GM18858 (cell line): ENCODE measurements at regions not wholly inside any gene's neighbourhood (a gene's known extent, or its start where the extent isn't known, plus 50 kb on each side); places are given as distances from the start of the nearest gene placed in this dataset.
"Not testable (repeated sequence)": the region's sequence is repeated elsewhere in the genome, so short reads cannot be mapped to it uniquely, and the experiment has no call there.

Source experiments
- ATAC-seq: cut with Tn5 transposase; IDR thresholded peaks from one replicate; pipeline ENCODE4 v1.9.1; 2021; ENCODE audit not compliant: unreplicated experiment

GRCh38 chr6:130700397-130700796 lies 126.8 kb upstream of the SMLR1 start:
- no peak for ATAC-seq

DNA sequence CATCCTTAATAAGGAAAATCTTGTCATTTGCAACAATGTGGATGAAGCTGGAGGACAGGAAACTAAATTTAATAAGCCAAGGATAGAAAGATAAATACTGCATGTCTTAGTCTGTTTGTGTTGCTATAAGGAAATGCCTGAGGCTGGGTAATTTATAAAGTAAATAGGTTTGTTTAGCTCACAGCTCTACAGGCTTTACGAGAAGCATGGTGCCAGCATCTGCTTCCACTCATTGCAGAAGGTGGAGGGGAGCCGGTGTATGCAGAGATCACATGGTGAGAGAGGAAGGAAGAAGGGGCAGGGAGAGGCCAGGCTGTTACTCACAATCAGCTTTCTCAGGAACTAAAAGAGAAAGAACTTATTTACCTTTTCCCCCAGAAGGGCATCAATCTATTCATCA lies 118.9 kb upstream of the SMLR1 start:
- ATAC-seq = no peak

DNA sequence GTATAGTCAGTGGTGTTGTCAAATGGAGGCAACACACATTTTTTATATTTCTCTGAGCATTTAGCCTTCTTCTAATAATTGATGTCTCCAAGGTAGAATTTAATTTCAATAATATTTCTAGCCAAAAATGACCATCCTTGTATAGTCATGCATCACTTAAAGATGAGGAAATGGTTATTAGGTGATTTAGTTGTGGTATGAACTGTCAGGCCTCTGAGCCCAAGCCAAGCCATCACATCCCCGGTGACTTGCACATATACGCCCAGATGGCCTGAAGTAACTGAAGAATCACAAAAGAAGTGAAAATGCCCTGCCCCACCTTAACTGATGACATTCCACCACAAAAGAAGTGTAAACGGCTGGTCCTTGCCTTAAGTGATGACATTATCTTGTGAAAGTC lies 115.6 kb upstream of the SMLR1 start:
- not testable (repeated sequence) for ATAC-seq

DNA sequence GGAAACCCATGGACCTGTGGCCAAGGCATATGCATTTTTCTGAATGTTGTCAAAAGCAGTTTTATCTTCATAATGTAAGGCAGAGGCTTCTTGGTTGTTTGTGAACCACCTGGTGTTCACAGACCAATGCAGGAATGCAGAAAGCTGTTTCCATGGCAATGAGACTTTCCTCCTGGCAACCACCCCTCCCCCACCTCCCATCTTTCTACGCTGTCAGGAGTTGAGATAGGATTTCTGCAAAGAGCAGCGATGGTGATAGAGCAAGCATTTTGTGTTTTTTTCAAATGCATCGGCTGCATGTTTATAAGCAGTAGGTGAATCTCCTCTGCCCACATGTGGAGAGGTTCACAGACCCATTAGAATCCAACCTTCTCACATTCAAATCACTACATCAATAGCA lies 114.1 kb upstream of the SMLR1 start:
- no peak for ATAC-seq

GRCh38 chr6:130715058-130715457 lies 112.1 kb upstream of the SMLR1 start:
- ATAC-seq = no peak

DNA sequence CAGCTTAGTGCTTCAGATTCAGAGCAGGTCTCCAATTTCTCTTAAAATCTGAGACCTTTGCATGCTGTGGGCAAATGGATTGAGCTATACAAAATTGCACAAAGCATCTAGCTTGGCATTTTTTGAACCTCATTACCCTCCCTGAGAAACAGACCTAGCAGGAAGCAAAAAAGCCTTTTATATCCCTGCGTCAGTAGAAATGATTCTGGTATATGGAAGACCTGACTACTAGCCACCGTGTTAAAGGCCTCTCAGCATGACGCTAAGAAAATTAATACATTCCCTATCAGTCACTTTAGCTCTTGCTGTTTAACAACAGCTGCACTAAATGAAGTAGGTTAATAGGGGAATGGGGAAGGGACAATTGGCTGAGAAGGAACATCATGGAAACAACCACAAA lies 110.7 kb upstream of the SMLR1 start:
- no peak for ATAC-seq

DNA sequence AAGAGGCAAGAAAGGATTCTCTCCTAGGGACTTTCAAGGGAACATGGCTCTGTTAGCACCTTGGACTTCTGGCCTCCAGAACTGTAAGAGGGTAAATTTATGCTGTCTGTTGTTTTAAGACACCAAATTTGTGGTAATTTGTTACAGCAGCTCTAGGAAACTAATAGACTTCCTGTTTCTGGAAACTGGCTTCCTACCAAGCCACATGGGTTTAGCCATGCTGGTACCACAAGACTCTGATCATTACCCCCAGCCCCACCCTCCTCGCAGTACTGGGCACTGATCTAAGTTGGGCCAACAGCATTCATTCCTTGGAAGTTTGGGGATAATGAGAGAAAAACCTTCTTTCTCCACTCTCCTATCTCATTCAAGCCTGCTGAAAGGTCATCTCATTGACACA lies 109.5 kb upstream of the SMLR1 start:
- no peak for ATAC-seq

DNA sequence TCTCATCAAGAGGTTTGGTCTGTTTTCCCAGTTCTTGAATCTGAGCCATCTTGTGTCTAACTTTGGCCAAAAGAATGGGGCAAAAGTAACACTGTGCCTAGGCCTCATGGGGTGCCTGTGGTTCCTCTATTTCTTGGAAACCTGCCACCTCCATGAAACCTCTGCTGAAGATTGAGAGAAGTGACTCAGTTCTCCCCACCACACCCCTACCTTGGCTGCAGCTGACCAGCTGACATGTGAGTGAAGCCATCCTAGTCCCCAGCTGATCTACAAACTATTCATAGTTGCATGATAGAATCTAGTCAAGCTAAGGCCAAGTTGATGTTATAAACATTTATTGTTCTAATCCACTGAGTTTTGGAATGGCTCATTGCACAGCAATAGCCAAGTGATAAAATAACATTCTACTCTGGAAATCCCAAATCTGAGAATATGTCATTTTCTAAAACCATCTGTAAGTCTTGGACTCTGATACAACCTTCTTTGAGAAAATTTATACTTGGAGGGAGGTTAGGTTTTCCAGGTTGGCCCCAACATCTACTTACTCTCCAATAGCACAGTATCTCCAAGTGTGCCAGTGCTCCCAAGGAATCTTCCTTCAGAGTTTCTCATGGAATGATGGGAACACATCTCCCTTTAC lies 107.0 kb upstream of the SMLR1 start:
- no peak for ATAC-seq

- ATAC-seq = no peak
Measured at GRCh38 chr6:130724089-130724488, 103.1 kb upstream of the SMLR1 start.

DNA sequence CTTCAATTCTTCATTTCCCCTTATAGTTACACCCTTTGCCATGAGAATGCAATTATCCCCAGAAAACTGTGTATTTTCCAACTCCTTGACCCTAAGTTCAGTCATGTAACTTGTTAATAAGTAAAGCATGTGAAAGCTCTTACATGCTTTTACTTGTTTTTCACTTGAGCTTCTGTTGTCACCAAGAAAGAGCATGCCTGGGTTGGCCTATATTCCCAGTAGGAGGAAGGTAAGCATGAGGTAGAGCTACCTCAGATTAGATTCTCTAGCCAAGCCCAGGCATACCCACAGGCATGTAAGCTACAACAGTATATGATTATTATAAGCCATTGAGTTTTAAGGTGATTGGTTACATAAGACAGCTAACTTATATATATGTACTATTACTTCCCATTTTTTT lies 101.7 kb upstream of the SMLR1 start:
- ATAC-seq = no peak

DNA sequence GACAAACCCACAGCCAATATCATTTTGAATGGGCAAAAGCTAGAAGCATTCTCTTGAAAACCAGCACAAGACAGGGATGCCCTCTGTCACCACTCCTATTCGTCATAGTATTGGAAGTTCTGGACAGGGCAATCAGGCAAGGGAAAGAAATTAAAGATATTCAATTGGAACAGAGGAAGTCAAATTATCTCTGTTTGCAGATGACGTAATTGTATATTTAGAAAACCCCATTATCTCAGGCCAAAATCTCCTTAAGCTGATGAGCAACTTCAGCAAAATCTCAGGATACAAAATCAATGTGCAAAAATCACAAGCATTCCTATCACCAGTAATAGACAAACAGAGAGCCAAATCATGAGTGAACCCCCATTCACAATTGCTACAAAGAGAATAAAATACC lies 99.1 kb upstream of the SMLR1 start:
- not testable (repeated sequence) for ATAC-seq

GRCh38 chr6:130730600-130730999 lies 96.6 kb upstream of the SMLR1 start:
- no peak for ATAC-seq

DNA sequence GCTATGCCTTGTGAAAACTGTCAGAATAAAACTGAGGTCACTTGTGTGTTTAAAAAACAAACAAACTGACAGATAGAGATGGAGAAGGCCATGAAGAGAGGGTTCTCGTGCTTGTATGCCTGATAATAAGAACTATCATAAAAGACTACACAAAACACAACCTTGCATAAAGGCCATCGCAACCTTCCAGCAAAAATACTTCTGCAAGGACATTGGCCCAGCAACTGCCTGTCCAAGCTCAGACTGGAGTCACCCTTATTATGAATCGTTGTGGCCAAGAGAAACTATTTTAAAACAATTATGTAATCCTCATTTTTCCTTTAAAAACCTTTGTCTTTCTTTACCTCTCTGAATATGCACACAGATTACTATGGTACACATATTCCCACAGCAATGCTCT lies 93.0 kb upstream of the SMLR1 start:
- ATAC-seq = no peak

- ATAC-seq = no peak
Measured at GRCh38 chr6:130740308-130740707, 86.9 kb upstream of the SMLR1 start.

- no peak for ATAC-seq
Measured at GRCh38 chr6:130742131-130742681, 85.0 kb upstream of the SMLR1 start.

DNA sequence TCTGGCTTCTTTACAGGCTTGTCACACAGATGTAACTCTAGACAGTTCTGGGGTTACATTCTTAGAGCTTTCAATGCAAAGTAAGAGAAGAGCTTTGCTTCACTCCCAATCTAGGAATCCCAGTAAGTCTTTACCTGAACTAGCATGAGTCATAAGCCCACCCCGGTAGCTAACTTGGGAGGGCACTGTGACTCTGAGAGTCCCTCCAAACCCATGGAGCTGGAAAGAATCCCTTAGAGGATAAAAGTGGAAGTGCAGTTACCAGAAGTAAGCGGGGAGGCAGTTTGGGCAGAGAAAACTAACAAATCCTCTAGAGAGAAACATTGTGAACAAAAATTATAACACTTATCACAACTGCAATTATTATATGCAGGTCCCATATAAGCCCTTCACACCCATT lies 84.0 kb upstream of the SMLR1 start:
- ATAC-seq = no peak

DNA sequence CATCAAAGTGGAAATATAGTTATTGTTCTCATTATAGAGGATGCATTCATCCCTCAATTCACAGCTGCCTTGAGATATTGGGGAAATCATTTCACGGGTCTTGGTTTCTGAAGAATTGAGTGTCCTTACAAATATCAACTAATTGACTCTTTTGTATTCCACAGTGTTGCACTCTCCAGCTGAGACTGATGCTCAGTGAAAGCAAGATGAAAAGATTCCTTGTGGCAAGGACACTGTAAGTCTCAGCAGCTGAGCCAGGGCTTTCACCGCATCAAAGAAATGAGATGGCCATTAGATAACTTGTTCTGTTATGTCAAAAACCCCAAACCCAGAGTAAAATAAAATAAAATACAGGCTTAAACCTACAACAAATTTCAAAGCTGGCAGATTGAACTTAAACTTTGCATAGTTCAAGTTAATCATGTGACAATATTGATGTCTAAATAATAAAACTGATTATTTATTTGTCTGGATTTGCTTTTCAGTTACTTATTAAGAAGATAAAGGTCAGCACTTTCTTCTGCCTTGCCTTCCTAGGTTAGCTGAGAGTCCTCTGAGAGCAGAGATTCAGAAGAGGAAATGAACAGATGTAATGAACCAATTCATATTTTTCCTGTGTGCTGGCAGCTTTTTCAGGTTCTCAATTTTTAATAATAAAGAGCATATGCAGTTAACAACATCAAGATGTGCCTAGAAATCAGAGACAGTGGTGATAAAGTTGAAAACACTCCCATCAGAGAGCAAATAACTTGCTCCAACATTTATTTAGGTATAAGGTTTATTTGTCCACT lies 82.4 kb upstream of the SMLR1 start:
- no peak for ATAC-seq

- no peak for ATAC-seq
Measured at GRCh38 chr6:130748041-130748440, 79.2 kb upstream of the SMLR1 start.

DNA sequence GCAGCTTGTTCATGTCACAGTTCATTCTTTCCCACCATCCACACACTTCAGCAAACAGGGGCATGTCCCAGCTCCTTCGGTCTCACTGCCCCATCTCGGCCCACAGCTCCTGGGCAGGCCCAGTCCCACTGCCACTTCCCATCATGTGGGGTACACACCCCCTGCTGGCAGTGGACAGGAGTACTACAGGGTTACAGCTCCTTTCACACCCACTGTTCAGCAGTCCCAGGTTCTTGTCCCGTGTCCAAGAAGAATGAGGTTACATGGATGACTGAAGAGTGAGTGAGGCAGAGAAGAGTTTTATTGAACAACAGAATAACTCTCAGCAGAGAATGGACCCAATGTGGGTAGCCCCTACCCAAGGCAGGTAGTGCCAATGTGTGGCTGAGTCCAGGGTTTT lies 77.8 kb upstream of the SMLR1 start:
- no peak for ATAC-seq

- no peak for ATAC-seq
Measured at GRCh38 chr6:130752267-130752666, 74.9 kb upstream of the SMLR1 start.

DNA sequence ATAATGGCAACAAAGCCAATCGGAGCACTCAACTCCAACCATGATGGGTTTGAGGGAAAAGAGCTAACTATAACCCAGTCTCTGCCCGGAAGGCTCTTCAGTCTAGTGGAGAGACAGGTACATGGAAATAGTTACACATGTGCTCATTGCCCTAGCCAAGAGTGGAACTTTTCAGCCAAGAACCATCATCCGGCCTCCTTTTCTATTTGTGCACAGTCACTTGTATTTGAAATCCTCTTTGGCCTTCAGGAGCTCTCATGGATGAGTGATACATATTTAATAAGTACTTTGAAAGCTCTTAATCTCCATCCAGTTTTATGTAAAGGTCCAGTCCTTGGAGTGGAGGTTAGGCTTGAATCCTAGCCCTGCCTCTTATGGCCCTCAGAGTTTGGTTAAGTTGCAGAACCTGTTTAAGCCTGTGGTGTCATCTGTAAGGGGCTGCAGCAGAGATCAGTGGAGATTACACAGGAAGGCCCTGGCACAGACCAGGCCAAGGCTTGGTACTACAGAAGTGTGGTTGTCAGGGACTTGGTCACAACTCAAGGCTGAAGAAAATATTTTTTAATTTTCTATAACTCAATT lies 72.3 kb upstream of the SMLR1 start:
- ATAC-seq = no peak

DNA sequence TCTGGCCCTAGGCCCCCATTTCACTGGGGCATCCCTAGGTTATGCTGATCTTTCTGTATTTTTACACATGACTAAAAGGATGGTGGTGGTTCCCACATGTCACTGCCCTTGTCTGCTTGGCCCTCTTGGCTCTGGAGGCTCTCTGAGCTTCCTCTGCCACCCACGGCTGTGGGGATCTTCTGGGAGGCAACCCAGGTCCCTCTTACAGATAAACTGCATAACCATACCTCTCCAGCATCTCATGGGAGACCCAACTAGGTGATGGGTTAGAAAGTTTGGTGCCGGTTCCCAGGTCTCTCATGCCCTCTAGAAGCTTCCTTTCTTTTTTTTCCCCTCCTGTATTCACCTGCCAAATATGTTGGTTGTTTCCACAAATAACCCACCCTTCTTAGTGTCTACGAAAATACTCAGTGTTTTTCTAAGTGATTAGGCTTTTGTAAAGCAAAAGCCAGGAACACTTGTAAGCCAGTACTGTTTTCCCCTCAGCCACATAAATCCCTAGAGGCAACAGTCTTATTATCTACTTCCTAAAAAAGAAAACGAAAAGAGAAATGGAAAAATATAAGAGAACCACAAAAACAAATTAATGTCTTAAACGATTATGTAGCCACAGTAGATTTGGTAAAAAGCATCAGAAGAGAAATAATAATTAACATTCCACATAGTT lies 71.7 kb upstream of the SMLR1 start:
- no peak for ATAC-seq
